ENCODE measurements at regions not wholly inside any gene's neighbourhood (a gene's known extent, or its start where the extent isn't known, plus 50 kb on each side); places are given as distances from the start of the nearest gene placed in this dataset.

GRCh38 chr16:88282564-88283395 is 100.0 kb upstream of the ZNF469 start:
- Histone ChIP-seq H3K9me2 (ENCODE audit: insufficient read depth) (no peaks in the 10 kb centered on the region), H3K4me3 (no peak overlapping the region), H3K36me3 (ENCODE audit: insufficient read depth) (no peaks in the 10 kb centered on the region), H4K20me1 (replicated peaks; ENCODE audit: insufficient read depth) (no peaks in the 10 kb centered on the region), H3K4me1 (ENCODE audit: insufficient read depth) (no peaks in the 10 kb centered on the region), H3K79me2 (replicated peaks; ENCODE audit: insufficient read depth) (no peaks in the 10 kb centered on the region), H3K27me3 (ENCODE audit: insufficient read depth) (no peaks in the 10 kb centered on the region), H3K27ac (ENCODE audit: low read depth) (no peak overlapping the region), H3F3A (replicated peaks; ENCODE audit: low read depth) (no peaks in the 10 kb centered on the region), H2AFZ (no peak overlapping the region), H3K4me2 (no peak overlapping the region)
- DNase-seq (ENCODE audit: low spot score) (no peak), ATAC-seq (no peak)
- Mint-ChIP-seq H3K27ac (no peak overlapping the region), H3K36me3 (ENCODE audit: low read depth) (peaks cover 10% of the 10 kb centered on the region), H3K4me3 (no peak overlapping the region), H3K27me3 (ENCODE audit: insufficient read depth, low read depth, poor library complexity) (no peaks in the 10 kb centered on the region), H3K9me3 (peaks cover 47% of the 10 kb centered on the region), H3K4me1 (no peaks in the 10 kb centered on the region)
- no peak for TF ChIP-seq ETS1 (IDR thresholded peaks at IDR 0.05)
- TF ChIP-seq ZNF462 (CRISPR knock-in tag; IDR thresholded peaks at IDR 0.05), result no peak
- no peak for TF ChIP-seq POLR2AphosphoS5 (IDR thresholded peaks at IDR 0.05; ENCODE audit: low read depth)
- TF ChIP-seq CTCF (conservative IDR thresholded peaks at IDR 0.05; ENCODE audit: low read depth in 2 of 2), result no peak
- TF ChIP-seq JUNB (IDR thresholded peaks at IDR 0.05; ENCODE audit: unreplicated experiment), result no peak
- no peak for TF ChIP-seq ZNF114 (CRISPR knock-in tag; IDR thresholded peaks at IDR 0.05)
- no peak for TF ChIP-seq EZH2 (IDR thresholded peaks at IDR 0.05; ENCODE audit: low read depth, unreplicated experiment)
- TF ChIP-seq REST (IDR thresholded peaks at IDR 0.05; ENCODE audit: unreplicated experiment), result no peak
- TF ChIP-seq ZNF331 (CRISPR knock-in tag; IDR thresholded peaks at IDR 0.05; ENCODE audit: low read depth), result no peak
- no peak for TF ChIP-seq NANOG (IDR thresholded peaks at IDR 0.05; ENCODE audit: borderline replicate concordance)
- no peak for TF ChIP-seq STAT1 (IDR thresholded peaks at IDR 0.05; ENCODE audit: unreplicated experiment)
- no peak for TF ChIP-seq CREB1 (CRISPR knock-in tag; IDR thresholded peaks at IDR 0.05; ENCODE audit: low read depth)
- no peak for TF ChIP-seq EZH2phosphoT487 (IDR thresholded peaks at IDR 0.05; ENCODE audit: unreplicated experiment)
